Right ventricle myocardium superior (tissue), 1 donor: ENCODE measurements at regions not wholly inside any gene's neighbourhood (a gene's known extent, or its start where the extent isn't known, plus 50 kb on each side); places are given as distances from the start of the nearest gene placed in this dataset.
A peak's percentile ranks its signal among the peaks of the same experiment; 100 is the strongest.

ENCODE experiments used
- ATAC-seq: fragments of 200-7000 bp; cut with Tn5 transposase; one replicate; pipeline ENCODE4 v1.9.1; 2020; ENCODE audit warnings: mild to moderate bottlenecking; ENCODE audit not compliant: poor library complexity
- DNase-seq: peaks from one replicate; pipeline ENCODE4 v3.0.0-alpha.2; 2020
- intact Hi-C: fragments of 100-400 bp; cut with DNase I; formaldehyde crosslinking; loops from one replicate; pipeline ENCODE4 v1.11.2; 2022
- donor health status: DM: no; HTN: yes; CAD: no; lungs with severe emphysema.

DNA sequence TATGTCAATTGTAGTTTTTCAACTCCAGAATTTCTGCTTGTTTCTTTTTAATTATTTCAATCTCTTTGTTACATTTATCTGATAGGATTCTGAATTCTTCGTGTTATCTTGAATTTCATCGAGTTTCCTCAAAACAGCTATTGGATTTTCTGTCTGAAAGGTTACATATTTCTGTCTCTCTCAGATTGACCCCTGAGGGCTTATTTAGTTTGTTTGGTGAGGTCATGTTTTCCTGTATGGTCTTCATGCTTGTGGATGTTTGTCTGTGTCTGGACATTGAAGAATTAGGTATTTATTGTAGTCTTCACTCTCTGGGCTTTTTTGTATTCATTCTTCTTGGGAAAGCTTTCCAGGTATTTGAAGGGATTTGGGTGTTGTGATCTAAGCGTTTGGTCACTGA is 85.6 kb downstream of the SNAPC1 start:
- ATAC-seq (no peak), DNase-seq (no peak)
- intact Hi-C loops: no loop called here

- intact Hi-C loops: no loop called here
- DNase-seq (no peak), ATAC-seq (no peak)
These were observed 92.7 kb downstream of the SNAPC1 start for GRCh38 chr14:61854898-61855297.

DNA sequence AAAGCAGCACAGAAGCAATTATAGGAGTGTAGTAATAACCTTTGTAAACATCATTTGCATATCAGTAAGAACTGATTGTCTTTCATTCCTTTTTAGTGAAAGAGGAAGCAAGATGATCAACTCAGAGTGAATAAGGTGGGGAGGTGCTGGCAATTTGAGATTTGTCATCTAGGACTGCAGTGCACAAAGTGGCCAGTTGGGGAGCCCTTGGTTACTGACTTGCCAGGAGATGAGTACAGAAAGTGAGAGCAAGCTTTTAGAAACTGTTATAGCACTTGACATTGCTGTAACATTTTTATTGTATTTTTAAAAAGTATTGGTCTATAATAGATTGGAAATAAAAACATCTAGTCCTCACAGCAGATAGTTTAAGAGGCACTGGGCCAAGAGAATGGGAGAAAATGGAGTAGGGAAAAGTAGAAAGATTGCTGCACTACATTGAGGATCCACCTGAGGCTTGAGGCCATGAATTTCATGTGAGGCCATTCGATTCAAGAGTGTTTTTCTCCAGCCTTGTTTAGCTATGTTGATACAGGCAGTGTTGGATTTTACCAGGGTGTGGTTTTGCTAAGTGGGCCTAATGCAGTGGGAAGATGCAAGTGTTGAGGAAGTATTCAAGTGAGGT is 98.2 kb downstream of the SNAPC1 start:
- DNase-seq (peak; percentile 48), ATAC-seq (no peak)
- intact Hi-C loops: no loop called here

DNA sequence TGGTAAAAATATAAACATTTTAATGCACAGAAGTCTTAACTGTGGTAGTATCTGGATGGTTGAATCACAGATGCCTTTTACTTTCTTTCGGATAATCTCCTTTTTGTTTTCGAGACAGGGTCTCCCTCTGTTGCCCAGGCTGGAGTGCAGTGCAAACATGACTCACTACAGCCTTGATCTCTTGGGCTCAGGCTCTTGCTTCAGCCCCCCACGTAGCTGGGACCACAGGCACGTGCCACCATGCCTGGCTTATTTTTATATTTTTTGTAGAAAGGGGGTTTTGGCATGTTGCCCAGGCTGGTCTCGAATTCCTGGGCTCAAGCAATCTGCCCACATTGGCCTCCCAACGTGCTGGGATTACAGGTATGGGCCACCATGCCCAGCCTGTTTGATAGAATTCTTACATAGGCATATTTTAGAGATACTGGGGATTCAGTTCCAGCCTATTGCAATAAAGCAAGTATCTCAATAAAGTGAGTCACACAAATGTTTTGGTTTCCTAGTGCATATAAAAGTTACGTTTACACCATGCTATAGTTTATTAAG is 99.2 kb downstream of the SNAPC1 start:
- DNase-seq (no peak), ATAC-seq (no peak)
- intact Hi-C loops: no loop called here

- peak; percentile 34 for DNase-seq
- intact Hi-C loops: no loop called here
- ATAC-seq: no peak
These were observed 102.2 kb downstream of the SNAPC1 start for GRCh38 chr14:61864329-61864898.

- ATAC-seq: no peak
- no peak for DNase-seq
- intact Hi-C loops: no loop called here
These were observed 105.0 kb downstream of the SNAPC1 start for GRCh38 chr14:61866932-61867920.

DNA sequence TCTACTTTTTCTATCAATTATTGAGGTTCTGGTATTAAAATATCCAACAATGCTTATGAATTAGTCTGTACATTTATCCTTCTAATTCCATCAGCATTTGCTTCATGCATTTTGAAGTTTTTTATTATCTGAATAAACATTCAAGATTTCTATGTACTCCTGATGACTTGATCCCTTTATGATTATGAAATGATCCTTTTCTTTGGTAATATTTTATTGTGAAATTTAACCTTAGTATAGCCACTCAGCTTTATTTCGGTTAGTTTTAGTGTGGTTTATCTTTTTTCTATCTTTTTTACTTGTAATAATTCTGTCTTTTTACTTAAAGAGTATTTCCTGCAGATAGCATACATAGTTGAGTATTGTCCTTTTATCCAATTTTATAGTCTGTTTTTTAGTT is 106.6 kb downstream of the SNAPC1 start:
- ATAC-seq: no peak
- no peak for DNase-seq
- intact Hi-C loops: no loop called here

GRCh38 chr14:61870163-61870562 is 107.9 kb downstream of the SNAPC1 start:
- ATAC-seq (no peak), DNase-seq (no peak)
- intact Hi-C loops: no loop called here

- DNase-seq (no peak), ATAC-seq (no peak)
- intact Hi-C loops: no loop called here
These were observed 110.2 kb downstream of the SNAPC1 start for GRCh38 chr14:61872452-61872851.

DNA sequence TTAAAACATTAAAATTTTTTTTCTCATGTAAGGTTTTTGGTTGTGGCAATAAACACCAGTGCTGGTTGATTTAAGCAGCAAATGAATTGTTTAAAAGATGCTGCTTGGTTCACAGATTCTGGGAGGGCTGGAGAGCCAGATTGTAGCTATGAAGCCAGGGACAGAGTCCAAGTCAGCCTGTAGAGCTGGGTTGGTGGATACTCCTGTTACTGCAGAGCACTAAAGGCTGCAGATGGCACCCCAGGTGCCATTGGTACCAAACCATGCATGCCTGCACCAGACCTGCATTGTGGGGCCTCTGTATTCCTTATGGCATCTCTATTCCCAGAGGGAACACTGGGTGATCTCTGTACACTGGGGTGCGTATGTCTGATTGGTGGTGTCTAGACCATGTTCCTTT is 113.3 kb downstream of the SNAPC1 start:
- ATAC-seq: no peak
- intact Hi-C loops: no loop called here

DNA sequence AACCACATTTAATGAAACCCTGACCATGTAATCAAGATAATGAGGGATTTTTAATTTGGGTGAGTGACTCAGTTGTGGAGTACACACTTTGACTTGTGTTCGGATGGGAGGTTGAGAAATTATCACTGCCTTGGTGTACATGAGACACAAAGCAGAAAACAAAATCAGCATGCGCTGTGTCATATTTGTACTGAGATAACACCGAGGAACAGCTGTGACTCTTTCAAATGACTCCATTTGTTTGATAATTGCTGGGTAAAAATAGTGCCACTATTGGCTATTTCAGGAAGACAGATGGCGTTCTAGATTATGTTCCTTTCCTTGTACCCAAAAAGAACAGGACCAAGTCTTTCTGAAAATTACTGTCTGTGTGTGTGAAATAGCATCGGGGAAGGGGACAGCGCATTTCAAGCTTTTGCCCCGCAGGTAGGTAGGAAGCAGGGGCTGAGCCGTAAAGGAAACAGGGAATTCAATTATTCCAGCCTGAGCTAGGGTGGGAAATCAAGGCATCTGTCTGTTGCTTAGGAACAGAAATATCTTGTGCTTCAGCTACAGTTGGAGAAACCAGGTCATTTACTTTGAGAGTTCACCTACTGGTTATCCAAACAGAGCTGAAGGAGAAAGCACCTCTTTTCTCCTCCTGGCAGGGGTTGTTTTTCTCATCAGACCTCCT is 114.3 kb downstream of the SNAPC1 start:
- intact Hi-C loops: no loop called here
- DNase-seq (no peak), ATAC-seq (peak; percentile 62)

More for the DNA sequence above, 113.3 kb downstream of the SNAPC1 start:
- no peak for DNase-seq

DNA sequence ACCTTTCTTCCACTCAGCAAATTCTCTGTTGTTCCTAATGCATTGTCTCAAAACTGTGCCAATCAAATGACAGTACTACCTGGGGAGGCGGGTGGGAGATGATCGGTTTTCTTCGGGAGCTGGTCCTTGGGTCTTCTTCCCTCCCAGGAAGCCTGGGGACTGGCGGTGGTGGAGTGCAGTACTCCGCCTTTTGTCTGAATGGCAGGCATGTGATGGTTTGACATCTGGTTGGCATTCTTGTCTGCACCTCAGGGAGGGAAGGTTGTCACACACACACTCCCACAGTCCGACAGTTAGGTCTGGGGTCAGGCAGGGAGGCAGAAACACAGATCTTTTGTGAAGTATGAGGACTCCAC is 114.8 kb downstream of the SNAPC1 start:
- intact Hi-C loops: no loop called here
- no peak for ATAC-seq

GRCh38 chr14:61877768-61878167 is 115.5 kb downstream of the SNAPC1 start:
- DNase-seq (no peak), ATAC-seq (no peak)
- intact Hi-C loops: no loop called here

More for the DNA sequence above, 114.8 kb downstream of the SNAPC1 start:
- DNase-seq: no peak

GRCh38 chr14:61878931-61879330 is 116.7 kb downstream of the SNAPC1 start:
- intact Hi-C loops: no loop called here
- DNase-seq: no peak
- ATAC-seq: no peak

GRCh38 chr14:61881046-61881445 is 118.8 kb downstream of the SNAPC1 start:
- DNase-seq (no peak), ATAC-seq (no peak)
- intact Hi-C loops: no loop called here

GRCh38 chr14:61884711-61885110 is 122.5 kb downstream of the SNAPC1 start:
- intact Hi-C loops: no loop called here
- DNase-seq: no peak
- no peak for ATAC-seq

- ATAC-seq (no peak), DNase-seq (no peak)
- intact Hi-C loops: no loop called here
These were observed 123.2 kb downstream of the SNAPC1 start for GRCh38 chr14:61885203-61885961.

- ATAC-seq (no peak), DNase-seq (no peak)
- intact Hi-C loops: no loop called here
These were observed 125.4 kb downstream of the SNAPC1 start for GRCh38 chr14:61887628-61888027.
